Trophoblast cell (in vitro differentiated cells and primary cell): ENCODE measurements at regions not wholly inside any gene's neighbourhood (a gene's known extent, or its start where the extent isn't known, plus 50 kb on each side); places are given as distances from the start of the nearest gene placed in this dataset.

Experiments
- DNase-seq, 2 donors: peaks; one replicate each; pipeline ENCODE4 v3.0.0-alpha.2; 2016
- H2AFZ ChIP-seq: 2 replicates; pipeline ENCODE4 v1.6.1; 2013; ENCODE audit warnings: low read length, moderate library complexity, mild to moderate bottlenecking; ENCODE audit not compliant: insufficient read depth, poor library complexity
- H2AK5ac ChIP-seq: 2 replicates; pipeline ENCODE4 v1.6.1; 2013; ENCODE audit warnings: mild to moderate bottlenecking, low read length
- H2BK120ac ChIP-seq: 2 replicates; pipeline ENCODE4 v1.6.1; 2013; ENCODE audit warnings: low read length, mild to moderate bottlenecking, moderate library complexity; ENCODE audit not compliant: insufficient read depth, poor library complexity
- H2BK12ac ChIP-seq: 2 replicates; pipeline ENCODE4 v1.6.1; 2013; ENCODE audit warnings: mild to moderate bottlenecking, low read length, moderate library complexity
- H2BK5ac ChIP-seq: 2 replicates; pipeline ENCODE4 v1.6.1; 2013; ENCODE audit warnings: low read length, low read depth, moderate library complexity, mild to moderate bottlenecking; ENCODE audit not compliant: poor library complexity
- H3K14ac ChIP-seq: 2 replicates; pipeline ENCODE4 v1.6.1; 2013; ENCODE audit warnings: mild to moderate bottlenecking, low read length
- H3K18ac ChIP-seq: 2 replicates; pipeline ENCODE4 v1.6.1; 2013; ENCODE audit warnings: mild to moderate bottlenecking, low read length
- H3K23ac ChIP-seq: 2 replicates; pipeline ENCODE4 v1.6.1; 2013; ENCODE audit warnings: low read length
- H3K27ac ChIP-seq: 2 replicates; pipeline ENCODE4 v1.5.1; 2013; ENCODE audit warnings: low read depth, mild to moderate bottlenecking, inconsistent platforms, low read length, moderate library complexity
- H3K27me3 ChIP-seq: 2 replicates; pipeline ENCODE4 v1.6.1; 2013; ENCODE audit warnings: inconsistent platforms, mild to moderate bottlenecking, low read length, moderate library complexity; ENCODE audit not compliant: insufficient read depth
- H3K36me3 ChIP-seq, 2 experiments: 1 replicate in 1 of 2; 2 replicates in 1 of 2; pipeline ENCODE4 v1.6.1; 2013; ENCODE audit warnings: low read length in 2 of 2, mild to moderate bottlenecking in 2 of 2, moderate library complexity in 1 of 2; ENCODE audit not compliant: insufficient read depth in 2 of 2, control insufficient read depth in 1 of 2
- H3K4ac ChIP-seq: 2 replicates; pipeline ENCODE4 v1.6.1; 2013; ENCODE audit warnings: low read depth, mild to moderate bottlenecking, low read length, moderate library complexity
- H3K4me1 ChIP-seq, 2 experiments: 1 replicate in 1 of 2; 2 replicates in 1 of 2; pipeline ENCODE4 v1.6.1; 2013; ENCODE audit warnings: low read length in 2 of 2, mild to moderate bottlenecking in 2 of 2, moderate library complexity in 1 of 2; ENCODE audit not compliant: insufficient read depth in 2 of 2, control insufficient read depth in 1 of 2
- H3K4me2 ChIP-seq: 2 replicates; pipeline ENCODE4 v1.6.1; 2013; ENCODE audit warnings: inconsistent platforms, mild to moderate bottlenecking, low read length, moderate library complexity
- H3K4me3 ChIP-seq: 2 replicates; pipeline ENCODE4 v1.5.1; 2013; ENCODE audit warnings: mild to moderate bottlenecking, low read depth, low read length, inconsistent platforms
- H3K79me1 ChIP-seq: one replicate; pipeline ENCODE4 v1.6.1; 2013; ENCODE audit warnings: low read length
- H3K79me2 ChIP-seq: 2 replicates; pipeline ENCODE4 v1.6.1; 2013; ENCODE audit warnings: low read length, mild to moderate bottlenecking; ENCODE audit not compliant: control insufficient read depth, insufficient read depth, poor library complexity
- H3K9ac ChIP-seq: 2 replicates; pipeline ENCODE4 v1.6.1; 2013; ENCODE audit warnings: mild to moderate bottlenecking, low read length
- H3K9me3 ChIP-seq: 2 replicates; pipeline ENCODE4 v1.6.1; 2013; ENCODE audit warnings: low read depth, mild to moderate bottlenecking, control low read depth, inconsistent platforms, low read length; ENCODE audit not compliant: insufficient read depth
- H4K12ac ChIP-seq: 2 replicates; pipeline ENCODE4 v1.6.1; 2013; ENCODE audit warnings: low read depth, mild to moderate bottlenecking, low read length, moderate library complexity
- H4K8ac ChIP-seq: 2 replicates; pipeline ENCODE4 v1.6.1; 2013; ENCODE audit warnings: low read depth, mild to moderate bottlenecking, low read length, moderate library complexity
- H4K91ac ChIP-seq: one replicate; pipeline ENCODE4 v1.6.1; 2013; ENCODE audit warnings: low read depth, mild to moderate bottlenecking, low read length, moderate library complexity
- WGBS: extraction: QIAGEN DNeasy Blood & Tissue Kit; methylation state at CpG from one replicate; pipeline ENCODE4 v1.1.7; 2013; ENCODE audit warnings: missing lambda C conversion rate; ENCODE audit not compliant: insufficient read length, insufficient coverage; ENCODE audit errors: extremely low coverage; 5-methylcytosine and 5-hydroxymethylcytosine counted together

GRCh38 chr7:17617380-17617779 lies 318.9 kb downstream of the AHR start:
- no peaks in the 10 kb centered on the region for H3K79me2 ChIP-seq
- H3K18ac ChIP-seq: no peak overlapping the region
- no CpG with 5 or more reads among the region's 2 CpGs for WGBS
- H3K23ac ChIP-seq: no peak overlapping the region
- H4K91ac ChIP-seq: no peak overlapping the region
- peaks cover 4 to 6% of the 10 kb centered on the region in 2 experiments for H3K4me1 ChIP-seq
- H3K27ac ChIP-seq: no peak overlapping the region
- H2BK5ac ChIP-seq: no peak overlapping the region
- no peak overlapping the region for H3K9ac ChIP-seq
- no peak overlapping the region for H3K14ac ChIP-seq
- no peak overlapping the region for H4K12ac ChIP-seq
- H2AFZ ChIP-seq: no peak overlapping the region
- no peaks in the 10 kb centered on the region for H3K36me3 ChIP-seq
- no peak overlapping the region for H3K4me3 ChIP-seq
- peak in 1 of 2 donors; percentile 4 for DNase-seq
- no peaks in the 10 kb centered on the region for H3K9me3 ChIP-seq
- H2AK5ac ChIP-seq: no peak overlapping the region
- no peak overlapping the region for H2BK12ac ChIP-seq
- H3K79me1 ChIP-seq: peaks cover 3% of the 10 kb centered on the region
- no peak overlapping the region for H2BK120ac ChIP-seq
- no peaks in the 10 kb centered on the region for H3K27me3 ChIP-seq
- H3K4ac ChIP-seq: no peak overlapping the region
- H3K4me2 ChIP-seq: no peak overlapping the region
- H4K8ac ChIP-seq: no peak overlapping the region

DNA sequence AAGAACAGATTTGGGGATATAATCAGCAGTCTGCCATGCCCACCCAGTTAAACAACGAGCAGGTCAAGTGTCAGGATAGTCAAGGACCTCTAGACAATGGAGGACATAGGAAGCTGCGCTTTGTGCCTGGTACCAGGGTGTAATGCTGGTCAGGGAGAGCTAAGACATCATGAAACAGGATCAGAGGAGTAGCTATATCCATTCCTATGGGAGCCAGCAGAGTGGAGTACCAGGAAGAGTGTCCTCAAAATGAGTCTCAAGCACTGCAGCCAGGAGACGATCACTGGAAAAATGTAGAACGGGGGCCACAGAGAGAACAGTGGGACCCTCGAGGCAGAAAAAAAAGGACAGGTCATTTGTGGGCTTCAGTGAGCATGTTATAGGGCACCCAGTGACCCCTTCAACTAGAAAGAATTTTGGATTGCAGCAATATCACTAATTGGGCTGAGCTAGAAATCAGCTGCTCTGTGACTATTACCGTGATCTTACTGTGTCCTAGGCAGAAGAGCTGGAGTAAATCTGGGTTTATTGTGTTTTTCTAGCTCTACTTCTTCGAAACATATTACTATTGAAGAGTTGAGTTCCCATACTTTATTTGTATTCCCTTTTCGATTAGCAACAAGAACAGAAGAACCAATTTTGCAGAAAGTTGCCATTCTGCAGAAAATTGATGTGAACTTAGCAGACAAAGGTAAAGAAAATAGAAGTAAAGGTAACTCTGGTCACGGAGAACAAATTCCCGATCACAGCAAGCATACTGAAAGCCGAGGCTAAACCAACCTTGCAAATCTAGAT lies 319.6 kb downstream of the AHR start:
- H3K36me3 ChIP-seq: no peaks in the 10 kb centered on the region
- WGBS: no CpG with 5 or more reads among the region's 11 CpGs
- H3K79me2 ChIP-seq: no peaks in the 10 kb centered on the region
- H2AFZ ChIP-seq: no peak overlapping the region
- H2BK12ac ChIP-seq: peak overlapping the region; percentile 37
- peak overlapping the region; percentile 39 for H2AK5ac ChIP-seq
- no peak overlapping the region for H4K8ac ChIP-seq
- no peaks in the 10 kb centered on the region for H3K27me3 ChIP-seq
- H3K4ac ChIP-seq: no peak overlapping the region
- no peak overlapping the region for H3K9ac ChIP-seq
- H3K79me1 ChIP-seq: peaks cover 3% of the 10 kb centered on the region
- H2BK5ac ChIP-seq: peak overlapping the region; percentile 68
- no peak overlapping the region for H3K4me2 ChIP-seq
- no peak overlapping the region for H2BK120ac ChIP-seq
- peak overlapping the region; percentile 69 for H4K91ac ChIP-seq
- H3K18ac ChIP-seq: no peak overlapping the region
- no peak overlapping the region for H3K27ac ChIP-seq
- no peak overlapping the region for H3K14ac ChIP-seq
- no peak overlapping the region for H4K12ac ChIP-seq
- DNase-seq: no peak
- no peak overlapping the region for H3K4me3 ChIP-seq
- no peaks in the 10 kb centered on the region for H3K9me3 ChIP-seq
- H3K23ac ChIP-seq: no peak overlapping the region
- peaks cover 4 to 6% of the 10 kb centered on the region in 2 experiments for H3K4me1 ChIP-seq

DNA sequence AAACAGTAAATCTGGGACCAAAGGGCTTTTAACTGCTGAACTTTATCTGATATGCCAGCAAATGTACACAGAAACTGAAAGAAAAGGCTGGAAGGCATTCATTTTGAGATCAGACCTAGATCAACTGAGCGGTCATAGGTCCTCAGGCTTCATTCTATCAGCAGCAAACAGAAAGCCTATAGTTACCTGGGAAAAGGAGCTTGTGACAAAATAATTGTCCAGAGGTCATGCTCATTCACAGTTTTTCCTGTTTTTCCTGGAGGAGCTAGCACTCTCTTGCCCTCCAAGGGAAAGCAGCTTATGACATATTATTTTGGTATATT lies 320.2 kb downstream of the AHR start:
- Histone ChIP-seq H3K27me3 (no peaks in the 10 kb centered on the region), H2BK12ac (no peak overlapping the region), H4K12ac (no peak overlapping the region), H3K9ac (no peak overlapping the region), H3K4ac (no peak overlapping the region), H3K4me1 (peaks cover 4 to 6% of the 10 kb centered on the region in 2 experiments), H3K18ac (no peak overlapping the region), H3K14ac (no peak overlapping the region), H4K91ac (no peak overlapping the region), H3K36me3 (no peaks in the 10 kb centered on the region), H3K23ac (no peak overlapping the region), H3K79me2 (no peaks in the 10 kb centered on the region), H2BK120ac (no peak overlapping the region), H3K79me1 (peaks cover 3% of the 10 kb centered on the region), H3K4me2 (no peak overlapping the region), H2AFZ (no peak overlapping the region), H3K9me3 (no peaks in the 10 kb centered on the region), H2AK5ac (no peak overlapping the region), H3K27ac (no peak overlapping the region), H2BK5ac (no peak overlapping the region), H3K4me3 (no peak overlapping the region), H4K8ac (no peak overlapping the region)
- peak in 1 of 2 donors; percentile 24 for DNase-seq
- no CpG with 5 or more reads among the region's 1 CpG for WGBS

- no peak overlapping the region for H3K23ac ChIP-seq
- WGBS: no CpG with 5 or more reads among the region's 5 CpGs
- H3K4me1 ChIP-seq: peaks cover 4 to 6% of the 10 kb centered on the region in 2 experiments
- H2BK5ac ChIP-seq: no peak overlapping the region
- H4K91ac ChIP-seq: no peak overlapping the region
- H3K27ac ChIP-seq: no peak overlapping the region
- no peaks in the 10 kb centered on the region for H3K27me3 ChIP-seq
- H3K9me3 ChIP-seq: no peaks in the 10 kb centered on the region
- H3K4me2 ChIP-seq: no peak overlapping the region
- H2AFZ ChIP-seq: no peak overlapping the region
- no peak overlapping the region for H3K4ac ChIP-seq
- no peak overlapping the region for H2AK5ac ChIP-seq
- H3K9ac ChIP-seq: no peak overlapping the region
- H3K18ac ChIP-seq: no peak overlapping the region
- H3K4me3 ChIP-seq: no peak overlapping the region
- H3K14ac ChIP-seq: no peak overlapping the region
- H4K8ac ChIP-seq: no peak overlapping the region
- DNase-seq: no peak
- H4K12ac ChIP-seq: no peak overlapping the region
- peaks cover 3% of the 10 kb centered on the region for H3K79me1 ChIP-seq
- no peaks in the 10 kb centered on the region for H3K36me3 ChIP-seq
- no peak overlapping the region for H2BK120ac ChIP-seq
- H3K79me2 ChIP-seq: no peaks in the 10 kb centered on the region
- H2BK12ac ChIP-seq: no peak overlapping the region
Observed at GRCh38 chr7:17619196-17619818, 320.9 kb downstream of the AHR start.
